HEK293 (cell line): ENCODE measurements at regions not wholly inside any gene's neighbourhood (a gene's known extent, or its start where the extent isn't known, plus 50 kb on each side); places are given as distances from the start of the nearest gene placed in this dataset.

Experiments used
- CTCF ChIA-PET: fragments of 350-600 bp; formaldehyde crosslinking; extraction: SDS; loops from one replicate; lab custom pipeline; 2021; ENCODE audit warnings: antibody characterized with exemption; lab: Yijun Ruan, JAX
- POLR2A ChIA-PET: fragments of 300-600 bp; formaldehyde crosslinking; extraction: SDS; loops from one replicate; lab custom pipeline; 2020; ENCODE audit warnings: antibody characterized with exemption, inconsistent platforms; lab: Yijun Ruan, JAX
- H3K27ac ChIP-seq: fragments of 200-500 bp; sonication (Bioruptor generic); 2 replicates; pipeline ENCODE4 v1.5.1; 2014; ENCODE audit warnings: low read depth, low read length, control low read depth, inconsistent platforms; ENCODE audit errors: extremely low read depth
- H3K36me3 ChIP-seq, 2 experiments: fragments of 200-500 bp in 1 of 2; sonication (Bioruptor generic) in 1 of 2; 1 replicate in 1 of 2; 2 replicates in 1 of 2; pipeline ENCODE4 v1.5.1; 2014 to 2017; ENCODE audit warnings: inconsistent platforms in 2 of 2, low read length in 2 of 2; ENCODE audit not compliant: control insufficient read depth in 2 of 2, insufficient read depth in 1 of 2
- H3K4me1 ChIP-seq: fragments of 200-500 bp; sonication (Bioruptor generic); 2 replicates; pipeline ENCODE4 v1.5.1; 2014; ENCODE audit warnings: mild to moderate bottlenecking, low read length, inconsistent platforms; ENCODE audit not compliant: control insufficient read depth, insufficient read depth
- H3K4me3 ChIP-seq: 2 replicates; pipeline ENCODE4 v1.5.1; 2011; ENCODE audit warnings: low read depth, mild to moderate bottlenecking, control low read depth, low read length, moderate library complexity
- H3K9me3 ChIP-seq: fragments of 200-500 bp; sonication (Bioruptor generic); 2 replicates; pipeline ENCODE4 v1.5.1; 2014; ENCODE audit warnings: low read depth, low read length, inconsistent platforms; ENCODE audit not compliant: control insufficient read depth, insufficient read depth
- EGR2 ChIP-seq: fragments of 450-650 bp; formaldehyde crosslinking; IDR thresholded peaks from 2 replicates; pipeline ENCODE4 v1.5.1; 2016; ENCODE audit warnings: low read depth, missing biosample characterization, missing genetic modification characterization
- KLF1 ChIP-seq: fragments of 450-650 bp; formaldehyde crosslinking; IDR thresholded peaks from 2 replicates; pipeline ENCODE4 v1.5.1; 2016; ENCODE audit warnings: missing biosample characterization, missing genetic modification characterization
- MYNN ChIP-seq: fragments of 450-650 bp; formaldehyde crosslinking; IDR thresholded peaks from 2 replicates; pipeline ENCODE4 v1.5.1; 2016; ENCODE audit warnings: missing biosample characterization, missing genetic modification characterization, borderline replicate concordance
- PRDM1 ChIP-seq: fragments of 450-650 bp; formaldehyde crosslinking; IDR thresholded peaks from 2 replicates; pipeline ENCODE4; 2016; ENCODE audit warnings: missing biosample characterization, missing genetic modification characterization
- SALL2 ChIP-seq: fragments of 450-650 bp; formaldehyde crosslinking; IDR thresholded peaks from 2 replicates; pipeline ENCODE4 v1.5.0; 2017; ENCODE audit warnings: missing biosample characterization, mild to moderate bottlenecking, missing genetic modification characterization, borderline replicate concordance
- ZFHX2 ChIP-seq: fragments of 450-650 bp; formaldehyde crosslinking; conservative IDR thresholded peaks from 2 replicates; pipeline ENCODE4 v1.5.1; 2016; ENCODE audit warnings: missing biosample characterization, missing genetic modification characterization
- ZFP37 ChIP-seq: fragments of 450-650 bp; formaldehyde crosslinking; IDR thresholded peaks from 2 replicates; pipeline ENCODE4 v1.5.1; 2016; ENCODE audit warnings: missing biosample characterization, missing genetic modification characterization
- ZNF223 ChIP-seq: fragments of 450-650 bp; formaldehyde crosslinking; IDR thresholded peaks from 2 replicates; pipeline ENCODE4 v1.5.1; 2016; ENCODE audit warnings: missing biosample characterization, missing genetic modification characterization
- ZNF274 ChIP-seq, 2 experiments: fragments of 200-500 bp in 1 of 2; fragments of 450-650 bp in 1 of 2; sonication (Bioruptor generic) in 1 of 2; formaldehyde crosslinking in 1 of 2; IDR thresholded peaks; 2 replicates each; pipeline versions ENCODE4 v1.5.1 to v1.6.1; 2014 to 2016; ENCODE audit warnings: borderline replicate concordance in 1 of 2, inconsistent platforms in 1 of 2, low read length in 1 of 2, missing biosample characterization in 1 of 2, missing genetic modification characterization in 1 of 2
- ZNF571 ChIP-seq: fragments of 450-650 bp; formaldehyde crosslinking; IDR thresholded peaks from 2 replicates; pipeline ENCODE4 v1.5.0; 2017; ENCODE audit warnings: missing biosample characterization, missing genetic modification characterization
- ZNF624 ChIP-seq: fragments of 450-650 bp; formaldehyde crosslinking; IDR thresholded peaks from 2 replicates; pipeline ENCODE4 v1.5.1; 2017; ENCODE audit warnings: missing biosample characterization, missing genetic modification characterization
- ZNF707 ChIP-seq: fragments of 450-650 bp; formaldehyde crosslinking; IDR thresholded peaks from 2 replicates; pipeline ENCODE4 v1.5.1; 2016; ENCODE audit warnings: missing biosample characterization, missing genetic modification characterization
- ZNF768 ChIP-seq: fragments of 450-650 bp; formaldehyde crosslinking; IDR thresholded peaks from 2 replicates; pipeline ENCODE4 v1.5.1; 2018; ENCODE audit warnings: missing biosample characterization, mild to moderate bottlenecking, missing genetic modification characterization
- ZSCAN30 ChIP-seq: fragments of 450-650 bp; IDR thresholded peaks from 2 replicates; pipeline ENCODE4 v1.5.1; 2018; ENCODE audit warnings: missing biosample characterization, mild to moderate bottlenecking, missing genetic modification characterization, moderate library complexity
- ZSCAN4 ChIP-seq: fragments of 450-650 bp; formaldehyde crosslinking; IDR thresholded peaks from 2 replicates; pipeline ENCODE4 v1.5.1; 2017; ENCODE audit warnings: missing biosample characterization, missing genetic modification characterization
- TF ChIP-seq, protein P1 (sequence below): fragments of 450-650 bp; formaldehyde crosslinking; IDR thresholded peaks from 2 replicates; pipeline ENCODE4 v1.5.1; 2017; ENCODE audit warnings: missing biosample characterization, missing genetic modification characterization
- TF ChIP-seq, protein P2 (sequence below): fragments of 450-650 bp; formaldehyde crosslinking; IDR thresholded peaks from 2 replicates; pipeline ENCODE4 v1.5.1; 2016; ENCODE audit warnings: missing biosample characterization, missing genetic modification characterization, low read depth

DNA sequence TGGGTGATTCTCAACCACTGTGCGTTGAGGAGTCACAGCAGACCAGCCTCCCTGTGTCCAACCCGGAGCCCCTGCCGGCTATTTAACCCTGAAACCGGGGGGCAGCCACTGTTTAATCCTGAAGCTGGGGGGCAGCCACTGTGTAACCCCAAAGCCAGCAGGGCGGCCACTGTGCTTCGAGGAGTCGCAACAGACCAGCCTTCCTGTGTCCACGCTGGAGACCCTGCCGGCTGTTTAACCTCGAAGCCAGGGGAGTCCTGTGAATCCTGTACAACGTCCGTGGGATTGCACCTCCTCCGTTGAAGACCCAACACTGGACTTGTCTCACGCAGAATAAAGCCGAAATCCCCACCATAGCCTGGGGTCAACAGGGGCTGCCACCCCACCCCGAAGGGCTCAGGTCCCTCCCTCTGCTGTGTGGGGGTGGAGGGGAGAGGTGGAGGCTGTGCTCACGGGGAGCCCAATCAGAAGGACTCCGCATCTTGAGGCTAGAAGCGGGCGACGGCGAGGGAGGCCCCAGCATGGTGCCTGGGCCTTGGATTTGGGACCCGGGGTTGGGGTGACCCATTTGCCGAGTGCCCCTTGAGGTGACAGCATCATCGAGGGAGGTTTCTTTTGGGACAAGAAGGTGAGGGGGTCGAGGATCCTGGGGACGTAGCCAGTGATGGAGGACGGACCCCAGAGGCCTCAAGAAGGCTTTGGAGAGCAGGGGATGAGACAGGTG is 94.9 kb downstream of the ADRA2C start:
- no peaks in the 10 kb centered on the region for H3K36me3 ChIP-seq
- H3K27ac ChIP-seq, result no peak overlapping the region
- H3K9me3 ChIP-seq, result no peaks in the 10 kb centered on the region
- ChIA-PET POLR2A (no interaction called here), CTCF (no interaction called here)
- no peaks in the 10 kb centered on the region for H3K4me1 ChIP-seq
- H3K4me3 ChIP-seq, result no peak overlapping the region
- TF ChIP-seq SALL2, result no peak
- TF ChIP-seq ZNF223, result no peak
- TF ChIP-seq, protein P1, sequence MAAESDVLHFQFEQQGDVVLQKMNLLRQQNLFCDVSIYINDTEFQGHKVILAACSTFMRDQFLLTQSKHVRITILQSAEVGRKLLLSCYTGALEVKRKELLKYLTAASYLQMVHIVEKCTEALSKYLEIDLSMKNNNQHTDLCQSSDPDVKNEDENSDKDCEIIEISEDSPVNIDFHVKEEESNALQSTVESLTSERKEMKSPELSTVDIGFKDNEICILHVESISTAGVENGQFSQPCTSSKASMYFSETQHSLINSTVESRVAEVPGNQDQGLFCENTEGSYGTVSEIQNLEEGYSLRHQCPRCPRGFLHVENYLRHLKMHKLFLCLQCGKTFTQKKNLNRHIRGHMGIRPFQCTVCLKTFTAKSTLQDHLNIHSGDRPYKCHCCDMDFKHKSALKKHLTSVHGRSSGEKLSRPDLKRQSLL (tag by site-specific recombination), result no peak
- no peak for TF ChIP-seq ZNF624 (tag by site-specific recombination)
- no peak for TF ChIP-seq ZNF707 (tag by site-specific recombination)
- no peak for TF ChIP-seq ZSCAN30
- no peak for TF ChIP-seq ZFP37
- TF ChIP-seq, protein P2, sequence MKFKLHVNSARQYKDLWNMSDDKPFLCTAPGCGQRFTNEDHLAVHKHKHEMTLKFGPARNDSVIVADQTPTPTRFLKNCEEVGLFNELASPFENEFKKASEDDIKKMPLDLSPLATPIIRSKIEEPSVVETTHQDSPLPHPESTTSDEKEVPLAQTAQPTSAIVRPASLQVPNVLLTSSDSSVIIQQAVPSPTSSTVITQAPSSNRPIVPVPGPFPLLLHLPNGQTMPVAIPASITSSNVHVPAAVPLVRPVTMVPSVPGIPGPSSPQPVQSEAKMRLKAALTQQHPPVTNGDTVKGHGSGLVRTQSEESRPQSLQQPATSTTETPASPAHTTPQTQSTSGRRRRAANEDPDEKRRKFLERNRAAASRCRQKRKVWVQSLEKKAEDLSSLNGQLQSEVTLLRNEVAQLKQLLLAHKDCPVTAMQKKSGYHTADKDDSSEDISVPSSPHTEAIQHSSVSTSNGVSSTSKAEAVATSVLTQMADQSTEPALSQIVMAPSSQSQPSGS (tag by site-specific recombination), result no peak
- no peak for TF ChIP-seq ZNF274 (IDR thresholded peaks at IDR 0.05; ENCODE audit: low read length)
- TF ChIP-seq ZNF274 (tag by site-specific recombination; IDR thresholded peaks at IDR 0.05; ENCODE audit: borderline replicate concordance), result no peak

- Histone ChIP-seq H3K4me3 (no peak overlapping the region), H3K27ac (no peak overlapping the region), H3K9me3 (no peaks in the 10 kb centered on the region), H3K4me1 (no peaks in the 10 kb centered on the region), H3K36me3 (no peaks in the 10 kb centered on the region)
- ChIA-PET POLR2A (no interaction called here), CTCF (no interaction called here)
- TF ChIP-seq ZNF571 (tag by site-specific recombination) (no peak), PRDM1 (tag by site-specific recombination) (0 out of 2 replicates have a peak, but pooled peaks have one; percentile 43), ZSCAN4 (tag by site-specific recombination) (0 out of 2 replicates have a peak, but pooled peaks have one; percentile 7)
Observed at GRCh38 chr4:3861720-3862639, 95.8 kb downstream of the ADRA2C start.

- Histone ChIP-seq H3K27ac (no peak overlapping the region), H3K4me3 (no peak overlapping the region), H3K4me1 (no peaks in the 10 kb centered on the region), H3K9me3 (no peaks in the 10 kb centered on the region), H3K36me3 (no peaks in the 10 kb centered on the region)
- ChIA-PET POLR2A (no interaction called here), CTCF (interaction anchor here (0.5 kb wide), 1 partner anchor 18 kb away, joined by 3 read pairs; no protein-coding TSS in a partner anchor)
- TF ChIP-seq MYNN (tag by site-specific recombination) (no peak), KLF1 (tag by site-specific recombination) (peak; percentile 48; the same call in 1 of the 2 replicates), EGR2 (tag by site-specific recombination) (0 out of 2 replicates have a peak, but pooled peaks have one; percentile 28), ZFHX2 (peak; percentile 39; the same call in 1 of the 2 replicates), ZNF768 (tag by site-specific recombination) (no peak)
Observed at GRCh38 chr4:3862640-3863420, 96.6 kb downstream of the ADRA2C start.
